ENCODE measurements at regions not wholly inside any gene's neighbourhood (a gene's known extent, or its start where the extent isn't known, plus 50 kb on each side); places are given as distances from the start of the nearest gene placed in this dataset.
"Not testable (repeated sequence)": the region's sequence is repeated elsewhere in the genome, so short reads cannot be mapped to it uniquely, and the experiment has no call there.

GRCh38 chr6:57877729-57878128 lies 560.3 kb downstream of the PRIM2 start:
- H2AK5ac ChIP-seq (ENCODE audit: low read depth, low read length); H3K9me3 ChIP-seq (replicated peaks in 1 of 2; ENCODE audit: control insufficient read depth in 2 of 2, insufficient read depth in 1 of 2, low read depth in 1 of 2, low read length in 2 of 2): not testable (repeated sequence)
- WGBS, 2 donors (ENCODE audit: extremely low coverage in 2 of 2, insufficient read length in 2 of 2, insufficient replicate concordance in 1 of 2), result no CpG with 5 or more reads among the region's 3 CpGs

GRCh38 chr6:57878792-57879191 lies 561.4 kb downstream of the PRIM2 start:
- not testable (repeated sequence) for H3K4me2 ChIP-seq (ENCODE audit: insufficient read depth, low read length, poor library complexity, severe bottlenecking); H3K36me3 ChIP-seq (replicated peaks in 1 of 2; ENCODE audit: control insufficient read depth in 2 of 2, insufficient read depth in 2 of 2, low read length in 2 of 2); DNase-seq (ENCODE audit: low spot score); H2BK5ac ChIP-seq (ENCODE audit: low read length); H2BK15ac ChIP-seq (ENCODE audit: low read length); H2AFZ ChIP-seq (ENCODE audit: low read length); H2BK12ac ChIP-seq (ENCODE audit: low read length); H3K4me3 ChIP-seq (ENCODE audit: low read length in 2 of 2); H2BK120ac ChIP-seq (ENCODE audit: low read depth, low read length); H3K14ac ChIP-seq (ENCODE audit: low read length); H3K23ac ChIP-seq (ENCODE audit: low read depth, low read length, poor library complexity); H2AK5ac ChIP-seq (ENCODE audit: low read depth, low read length); H3K27me3 ChIP-seq (ENCODE audit: control insufficient read depth in 3 of 3, insufficient read depth in 3 of 3, low read depth in 1 of 3, low read length in 3 of 3); H3K18ac ChIP-seq (ENCODE audit: low read length); H3K9me3 ChIP-seq (replicated peaks in 1 of 2; ENCODE audit: control insufficient read depth in 2 of 2, insufficient read depth in 1 of 2, low read depth in 1 of 2, low read length in 2 of 2); H3K4me1 ChIP-seq (ENCODE audit: control insufficient read depth in 2 of 2, insufficient read depth in 1 of 2, low read depth in 1 of 2, low read length in 2 of 2); H3K79me1 ChIP-seq (ENCODE audit: low read depth, low read length); H3K9ac ChIP-seq (ENCODE audit: low read depth, low read length, poor library complexity); H4K8ac ChIP-seq (ENCODE audit: low read depth, low read length); H4K91ac ChIP-seq (ENCODE audit: low read depth, low read length, poor library complexity); H3K27ac ChIP-seq (replicated peaks; ENCODE audit: low read length); H3K4ac ChIP-seq (ENCODE audit: low read length)
- no CpG with 5 or more reads among the region's 1 CpG for WGBS, 2 donors (ENCODE audit: extremely low coverage in 2 of 2, insufficient read length in 2 of 2, insufficient replicate concordance in 1 of 2)

More at GRCh38 chr6:57877729-57878128, 560.3 kb downstream of the PRIM2 start:
- H3K4me3 ChIP-seq (ENCODE audit: low read length in 2 of 2); H3K79me1 ChIP-seq (ENCODE audit: low read depth, low read length); H3K4me1 ChIP-seq (ENCODE audit: control insufficient read depth in 2 of 2, insufficient read depth in 1 of 2, low read depth in 1 of 2, low read length in 2 of 2); H3K4ac ChIP-seq (ENCODE audit: low read length); H3K27me3 ChIP-seq (ENCODE audit: control insufficient read depth in 3 of 3, insufficient read depth in 3 of 3, low read depth in 1 of 3, low read length in 3 of 3); DNase-seq (ENCODE audit: low spot score); H4K91ac ChIP-seq (ENCODE audit: low read depth, low read length, poor library complexity); H2BK15ac ChIP-seq (ENCODE audit: low read length); H3K23ac ChIP-seq (ENCODE audit: low read depth, low read length, poor library complexity); H3K4me2 ChIP-seq (ENCODE audit: insufficient read depth, low read length, poor library complexity, severe bottlenecking); H3K14ac ChIP-seq (ENCODE audit: low read length); H3K36me3 ChIP-seq (replicated peaks in 1 of 2; ENCODE audit: control insufficient read depth in 2 of 2, insufficient read depth in 2 of 2, low read length in 2 of 2); H3K18ac ChIP-seq (ENCODE audit: low read length); H2BK5ac ChIP-seq (ENCODE audit: low read length); H3K9ac ChIP-seq (ENCODE audit: low read depth, low read length, poor library complexity); H2BK120ac ChIP-seq (ENCODE audit: low read depth, low read length); H3K27ac ChIP-seq (replicated peaks; ENCODE audit: low read length); H2BK12ac ChIP-seq (ENCODE audit: low read length); H4K8ac ChIP-seq (ENCODE audit: low read depth, low read length); H2AFZ ChIP-seq (ENCODE audit: low read length): not testable (repeated sequence)

GRCh38 chr6:57898850-57899249 lies 581.4 kb downstream of the PRIM2 start:
- no CpG with 5 or more reads among the region's 5 CpGs for WGBS, 2 donors (ENCODE audit: extremely low coverage in 2 of 2, insufficient read length in 2 of 2, insufficient replicate concordance in 1 of 2)
- H4K8ac ChIP-seq (ENCODE audit: low read depth, low read length); H2AK5ac ChIP-seq (ENCODE audit: low read depth, low read length): not testable (repeated sequence)

DNA sequence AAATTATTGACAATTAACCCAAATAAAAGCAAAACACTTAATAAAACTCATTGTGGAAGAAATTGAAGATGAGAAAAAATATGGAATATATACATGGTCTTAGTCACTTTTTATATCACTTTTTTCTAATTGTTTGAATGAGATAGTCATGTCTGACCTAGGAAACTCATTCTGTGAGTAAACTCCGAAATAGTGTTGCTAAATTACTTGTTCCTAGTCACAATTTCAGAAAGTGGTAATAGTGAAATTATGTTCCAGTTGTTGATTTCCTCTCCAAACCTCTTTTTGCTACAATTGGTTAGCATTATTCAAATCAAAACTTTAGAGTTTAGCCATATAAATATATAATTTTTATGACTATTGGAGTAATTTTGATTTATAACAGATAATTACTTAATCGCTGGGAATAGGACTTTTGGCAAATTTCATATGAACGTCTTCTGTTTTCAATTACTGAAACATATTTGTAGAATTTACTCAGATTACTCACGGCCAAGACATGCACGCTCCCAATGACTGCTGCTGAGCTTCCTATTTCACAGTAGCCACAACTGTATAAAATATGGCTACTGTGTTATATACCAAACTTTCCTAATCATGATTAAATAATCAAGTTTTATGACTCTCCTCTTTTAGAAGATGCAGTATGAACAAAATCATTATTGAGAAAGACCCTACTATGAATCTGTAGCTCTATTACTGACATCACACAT lies 583.4 kb downstream of the PRIM2 start:
- not testable (repeated sequence) for H3K27me3 ChIP-seq (ENCODE audit: control insufficient read depth in 3 of 3, insufficient read depth in 3 of 3, low read depth in 1 of 3, low read length in 3 of 3); H2BK12ac ChIP-seq (ENCODE audit: low read length); DNase-seq (ENCODE audit: low spot score); H3K4me3 ChIP-seq (ENCODE audit: low read length in 2 of 2); H2AFZ ChIP-seq (ENCODE audit: low read length); H4K91ac ChIP-seq (ENCODE audit: low read depth, low read length, poor library complexity); H2BK5ac ChIP-seq (ENCODE audit: low read length); H3K79me1 ChIP-seq (ENCODE audit: low read depth, low read length); H3K36me3 ChIP-seq (replicated peaks in 1 of 2; ENCODE audit: control insufficient read depth in 2 of 2, insufficient read depth in 2 of 2, low read length in 2 of 2); H3K18ac ChIP-seq (ENCODE audit: low read length); H2BK120ac ChIP-seq (ENCODE audit: low read depth, low read length); H3K9ac ChIP-seq (ENCODE audit: low read depth, low read length, poor library complexity); H3K9me3 ChIP-seq (replicated peaks in 1 of 2; ENCODE audit: control insufficient read depth in 2 of 2, insufficient read depth in 1 of 2, low read depth in 1 of 2, low read length in 2 of 2); H3K14ac ChIP-seq (ENCODE audit: low read length); H2AK5ac ChIP-seq (ENCODE audit: low read depth, low read length); H3K4me2 ChIP-seq (ENCODE audit: insufficient read depth, low read length, poor library complexity, severe bottlenecking); H3K4ac ChIP-seq (ENCODE audit: low read length); H3K27ac ChIP-seq (replicated peaks; ENCODE audit: low read length); H4K8ac ChIP-seq (ENCODE audit: low read depth, low read length); H2BK15ac ChIP-seq (ENCODE audit: low read length); H3K4me1 ChIP-seq (ENCODE audit: control insufficient read depth in 2 of 2, insufficient read depth in 1 of 2, low read depth in 1 of 2, low read length in 2 of 2); H3K23ac ChIP-seq (ENCODE audit: low read depth, low read length, poor library complexity)
- WGBS, 2 donors (ENCODE audit: extremely low coverage in 2 of 2, insufficient read length in 2 of 2, insufficient replicate concordance in 1 of 2), result no CpG with 5 or more reads among the region's 5 CpGs

More at GRCh38 chr6:57898850-57899249, 581.4 kb downstream of the PRIM2 start:
- not testable (repeated sequence) for H3K4me2 ChIP-seq (ENCODE audit: insufficient read depth, low read length, poor library complexity, severe bottlenecking); H3K9me3 ChIP-seq (replicated peaks in 1 of 2; ENCODE audit: control insufficient read depth in 2 of 2, insufficient read depth in 1 of 2, low read depth in 1 of 2, low read length in 2 of 2); H4K91ac ChIP-seq (ENCODE audit: low read depth, low read length, poor library complexity); H3K27ac ChIP-seq (replicated peaks; ENCODE audit: low read length); H3K14ac ChIP-seq (ENCODE audit: low read length); H2BK5ac ChIP-seq (ENCODE audit: low read length); H3K9ac ChIP-seq (ENCODE audit: low read depth, low read length, poor library complexity); DNase-seq (ENCODE audit: low spot score); H2AFZ ChIP-seq (ENCODE audit: low read length); H3K4ac ChIP-seq (ENCODE audit: low read length); H3K79me1 ChIP-seq (ENCODE audit: low read depth, low read length); H2BK120ac ChIP-seq (ENCODE audit: low read depth, low read length); H2BK15ac ChIP-seq (ENCODE audit: low read length); H3K23ac ChIP-seq (ENCODE audit: low read depth, low read length, poor library complexity); H3K4me3 ChIP-seq (ENCODE audit: low read length in 2 of 2); H3K27me3 ChIP-seq (ENCODE audit: control insufficient read depth in 3 of 3, insufficient read depth in 3 of 3, low read depth in 1 of 3, low read length in 3 of 3); H2BK12ac ChIP-seq (ENCODE audit: low read length); H3K18ac ChIP-seq (ENCODE audit: low read length); H3K4me1 ChIP-seq (ENCODE audit: control insufficient read depth in 2 of 2, insufficient read depth in 1 of 2, low read depth in 1 of 2, low read length in 2 of 2); H3K36me3 ChIP-seq (replicated peaks in 1 of 2; ENCODE audit: control insufficient read depth in 2 of 2, insufficient read depth in 2 of 2, low read length in 2 of 2)
